WTC11 (cell line): ENCODE measurements at regions not wholly inside any gene's neighbourhood (a gene's known extent, or its start where the extent isn't known, plus 50 kb on each side); places are given as distances from the start of the nearest gene placed in this dataset.

Experiments
- ARID4B ChIP-seq: sonication (generic); formaldehyde crosslinking; IDR thresholded peaks from 2 replicates; pipeline ENCODE4 v1.8.0; 2023; ENCODE audit warnings: missing genetic modification reagents, mild to moderate bottlenecking, borderline replicate concordance
- ATF1 ChIP-seq: sonication (generic); formaldehyde crosslinking; IDR thresholded peaks from 2 replicates; pipeline ENCODE4 v1.8.1; 2023; ENCODE audit warnings: mild to moderate bottlenecking, moderate library complexity, missing genetic modification reagents
- CTCF ChIP-seq: fragments of 200-600 bp; IDR thresholded peaks from 2 replicates; pipeline ENCODE4 v1.8.0; 2022; ENCODE audit warnings: antibody characterized with exemption
- ESRRA ChIP-seq: sonication (generic); formaldehyde crosslinking; IDR thresholded peaks from 2 replicates; pipeline ENCODE4 v1.8.1; 2022; ENCODE audit warnings: mild to moderate bottlenecking, missing genetic modification reagents, borderline replicate concordance
- FOXP1 ChIP-seq: sonication (generic); formaldehyde crosslinking; IDR thresholded peaks from 2 replicates; pipeline ENCODE4 v1.8.0; 2022; ENCODE audit warnings: missing genetic modification reagents, mild to moderate bottlenecking, moderate library complexity, borderline replicate concordance
- JUN ChIP-seq: sonication (generic); formaldehyde crosslinking; IDR thresholded peaks from 2 replicates; pipeline ENCODE4 v1.8.0; 2023; ENCODE audit warnings: mild to moderate bottlenecking, missing genetic modification reagents
- NR3C1 ChIP-seq: sonication (generic); formaldehyde crosslinking; conservative IDR thresholded peaks from 2 replicates; pipeline ENCODE4 v1.8.1; 2023; ENCODE audit warnings: low read depth, mild to moderate bottlenecking, missing genetic modification reagents
- SP1 ChIP-seq: sonication (generic); formaldehyde crosslinking; conservative IDR thresholded peaks from 2 replicates; pipeline ENCODE4 v1.8.1; 2022; ENCODE audit warnings: missing genetic modification reagents
- USF2 ChIP-seq: sonication (generic); formaldehyde crosslinking; IDR thresholded peaks from 2 replicates; pipeline ENCODE4 v1.8.1; 2023; ENCODE audit warnings: mild to moderate bottlenecking, missing genetic modification reagents, moderate library complexity
- ZNF416 ChIP-seq: fragments of 250-450 bp; sonication (Bioruptor Pico); IDR thresholded peaks from 2 replicates; pipeline ENCODE4 v1.9.0; 2021; ENCODE audit warnings: mild to moderate bottlenecking, inconsistent platforms

GRCh38 chr7:25887795-25888559 is 264.0 kb upstream of the NFE2L3 start:
- TF ChIP-seq JUN (CRISPR knock-in tag): no peak
- no peak for TF ChIP-seq CTCF
- no peak for TF ChIP-seq SP1 (CRISPR knock-in tag)
- TF ChIP-seq FOXP1: no peak
- TF ChIP-seq ATF1 (CRISPR knock-in tag): no peak
- TF ChIP-seq USF2 (CRISPR knock-in tag): no peak
- TF ChIP-seq ARID4B: no peak
- no peak for TF ChIP-seq ZNF416 (CRISPR knock-in tag)
- TF ChIP-seq NR3C1 (CRISPR knock-in tag): no peak
- TF ChIP-seq ESRRA (CRISPR knock-in tag): no peak
